ENCODE measurements at regions not wholly inside any gene's neighbourhood (a gene's known extent, or its start where the extent isn't known, plus 50 kb on each side); places are given as distances from the start of the nearest gene placed in this dataset.

DNA sequence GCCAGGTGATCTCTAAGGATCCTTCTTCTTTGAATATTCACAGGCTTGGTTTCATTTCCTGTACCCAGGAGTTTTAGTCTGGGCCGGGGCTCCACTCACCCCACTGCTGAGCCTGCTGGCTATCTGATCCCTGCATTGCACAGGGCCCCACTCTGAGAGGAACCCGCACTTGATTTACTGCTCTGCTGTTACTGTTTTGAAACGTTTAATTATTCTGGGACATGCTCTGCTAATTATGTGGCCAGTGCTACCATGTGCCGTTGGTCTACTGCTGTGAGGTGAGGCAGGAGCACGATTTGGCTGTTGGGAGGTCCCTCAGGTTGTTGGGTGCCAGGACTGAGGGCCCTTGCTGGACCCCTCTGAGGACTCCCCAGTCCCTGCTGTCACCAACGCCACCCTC lies 108.7 kb upstream of the SIRPA start:
- DNase-seq = no peak

DNA sequence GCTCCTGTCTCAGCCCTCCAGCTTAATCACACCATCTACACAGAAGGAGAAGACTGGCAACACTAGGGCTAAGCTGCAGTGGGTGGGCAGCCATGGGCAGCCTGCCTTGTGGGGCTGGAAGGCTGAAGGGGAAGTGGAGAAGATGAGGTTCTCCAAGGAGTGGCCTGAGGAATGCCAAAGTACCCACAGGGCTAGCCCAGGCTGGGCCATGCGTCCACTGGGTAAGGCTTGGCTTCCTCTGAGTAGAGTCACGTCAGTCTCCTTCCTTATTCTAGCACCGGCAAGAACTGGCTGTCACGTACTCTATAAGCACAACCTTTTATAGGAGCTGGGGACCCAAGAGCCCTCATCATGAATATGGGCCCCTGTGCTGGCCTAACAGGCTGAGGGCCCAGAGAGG lies 110.6 kb upstream of the SIRPA start:
- DNase-seq = no peak

DNA sequence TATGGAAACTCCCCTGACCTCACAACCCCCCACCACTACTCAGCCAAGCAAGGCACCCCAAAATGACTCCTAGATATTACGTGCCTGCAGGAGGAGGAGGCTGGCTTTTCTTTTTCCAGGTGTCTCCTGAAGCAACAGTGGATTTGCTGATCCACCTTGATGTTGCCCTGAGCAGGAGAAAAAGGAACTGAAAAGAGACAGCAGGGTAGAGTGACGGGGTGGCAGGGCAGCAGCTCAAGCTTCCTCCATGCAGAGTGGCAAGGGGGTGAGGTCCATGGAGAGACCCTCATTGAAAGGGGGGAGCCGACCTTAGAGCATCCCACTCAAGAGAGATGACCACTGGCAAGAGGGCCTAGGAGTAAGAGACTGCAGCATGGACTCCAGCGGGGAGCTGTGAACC lies 112.0 kb upstream of the SIRPA start:
- DNase-seq = no peak

DNA sequence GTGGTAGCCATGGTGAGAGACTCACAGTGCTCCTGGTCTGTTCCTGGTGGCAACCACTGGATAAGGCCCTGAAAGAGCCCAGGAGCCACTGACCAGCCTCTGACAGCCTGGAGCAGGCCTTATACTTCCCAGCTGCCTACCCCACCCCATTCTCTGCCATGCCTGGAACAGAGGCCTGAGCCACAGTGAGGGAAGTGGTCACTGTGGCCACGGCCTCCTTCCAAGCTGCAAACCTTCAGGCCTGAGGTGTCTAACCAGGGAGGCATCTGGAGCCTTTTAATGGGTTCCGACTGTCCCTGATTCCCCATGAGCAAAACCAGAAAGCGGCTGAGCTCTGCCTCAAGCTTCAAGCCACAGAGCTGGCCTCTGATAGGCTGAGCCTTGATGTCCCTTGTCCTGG lies 113.0 kb upstream of the SIRPA start:
- DNase-seq = no peak

DNA sequence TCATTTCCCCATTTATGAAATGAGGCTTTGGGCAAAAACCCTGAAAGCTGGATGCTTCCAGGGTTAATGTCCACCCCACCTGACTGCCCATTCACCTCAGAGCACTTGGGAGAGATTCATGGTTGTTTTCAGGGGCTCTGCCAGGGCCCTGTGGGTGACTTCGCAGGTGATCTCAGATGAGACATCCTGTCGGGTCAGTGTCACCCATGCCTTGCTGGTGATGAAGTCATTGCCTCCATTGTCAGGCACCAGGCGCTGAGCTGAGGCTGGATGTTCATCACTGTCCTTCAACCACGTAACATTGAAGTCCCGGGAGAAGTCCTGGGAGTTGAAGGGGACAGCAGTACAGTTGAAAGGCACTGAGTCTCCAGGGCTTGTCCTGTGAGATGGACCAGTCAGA lies 115.6 kb upstream of the SIRPA start:
- no peak for DNase-seq

GRCh38 chr20:1778338-1778737 lies 116.9 kb upstream of the SIRPA start:
- DNase-seq = no peak

GRCh38 chr20:1777476-1777820 lies 117.8 kb upstream of the SIRPA start:
- no peak for DNase-seq

GRCh38 chr20:1776681-1777475 lies 118.3 kb upstream of the SIRPA start:
- peak; percentile 89 to 91 for DNase-seq

- no peak for DNase-seq
Measured at GRCh38 chr20:1775117-1775516, 117.5 kb upstream of the SIRPG start.

- DNase-seq = no peak
Measured at GRCh38 chr20:1774479-1774878, 116.9 kb upstream of the SIRPG start.

- DNase-seq = no peak
Measured at GRCh38 chr20:1773816-1774215, 116.2 kb upstream of the SIRPG start.

DNA sequence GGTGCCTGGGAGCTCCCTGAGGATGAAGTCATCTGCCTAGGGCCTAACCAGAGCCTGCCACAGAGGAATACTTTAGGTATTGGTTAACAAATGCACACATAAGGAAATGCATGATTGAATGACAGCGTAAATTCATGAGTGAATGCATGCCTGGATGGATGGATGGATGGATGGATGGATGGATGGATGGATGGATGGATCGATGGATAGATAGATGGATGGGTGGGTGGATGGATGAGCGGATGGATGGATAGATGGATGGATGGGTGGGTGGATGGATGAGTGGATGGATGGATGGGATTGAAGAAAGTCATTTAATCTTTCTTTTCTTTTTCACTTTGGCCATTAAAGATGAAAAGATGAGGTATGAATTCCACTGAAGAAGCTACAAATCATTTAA lies 111.9 kb upstream of the SIRPG start:
- DNase-seq = no peak

DNA sequence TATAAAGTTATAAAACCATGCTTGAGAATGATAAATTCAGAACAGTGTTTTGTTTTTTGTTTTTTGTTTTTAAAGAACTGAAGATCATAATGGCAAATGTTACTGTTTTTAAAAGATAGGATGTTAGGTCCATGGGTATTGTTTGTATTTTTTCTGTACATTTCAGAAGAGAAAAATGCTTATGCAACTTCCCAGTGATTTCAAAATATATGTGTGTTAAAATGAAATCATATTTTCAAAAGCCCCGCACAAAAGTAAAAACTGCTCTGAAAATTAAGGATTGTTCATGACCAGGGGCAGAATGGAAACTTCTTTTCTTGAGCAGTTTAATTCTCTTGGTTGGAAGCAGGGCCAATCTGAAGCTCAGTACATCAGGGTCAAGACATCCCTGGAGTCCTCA lies 109.2 kb upstream of the SIRPG start:
- DNase-seq = no peak

DNA sequence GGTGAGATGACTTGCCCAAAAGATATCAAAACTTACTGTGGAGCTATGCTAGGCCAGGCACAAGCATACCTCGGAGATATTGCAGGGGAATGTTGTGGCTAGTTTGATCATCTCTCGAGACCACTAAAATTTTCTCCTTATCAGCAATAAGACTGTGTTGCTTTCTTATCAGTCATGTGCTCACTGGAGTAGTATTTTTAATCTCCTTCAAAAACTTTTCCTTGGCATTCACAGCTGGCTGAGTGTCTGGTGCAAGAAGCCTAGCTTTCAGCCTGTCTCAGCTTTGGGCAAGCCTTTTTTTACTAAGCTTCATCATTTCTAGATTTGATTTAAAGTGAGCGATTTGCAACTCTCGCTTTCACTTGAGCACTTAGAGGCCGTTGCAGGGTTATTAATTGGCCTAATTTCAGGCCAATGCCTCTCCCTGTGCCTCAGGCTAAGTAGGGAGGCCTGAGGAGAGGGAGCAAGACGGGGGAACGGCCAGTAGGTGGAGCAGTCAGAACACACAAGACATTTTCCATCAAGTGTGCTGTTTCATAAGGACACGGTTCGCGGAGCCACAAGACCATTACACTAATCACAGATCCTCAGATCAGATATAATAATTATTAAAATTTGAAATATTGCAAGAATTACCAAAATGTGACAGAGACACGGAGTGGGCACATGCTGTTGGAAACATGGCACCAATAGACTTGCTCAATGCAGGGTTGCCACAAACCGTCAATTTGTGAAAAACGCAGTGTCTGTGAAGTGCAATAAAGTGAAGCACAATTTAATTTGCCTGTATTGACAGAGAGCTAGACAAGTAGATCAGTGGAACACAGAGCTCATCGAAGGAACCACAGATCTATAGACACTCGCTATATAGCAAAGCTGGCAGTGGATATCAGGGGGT lies 106.8 kb upstream of the SIRPG start:
- DNase-seq = peak; percentile 71 to 74

DNA sequence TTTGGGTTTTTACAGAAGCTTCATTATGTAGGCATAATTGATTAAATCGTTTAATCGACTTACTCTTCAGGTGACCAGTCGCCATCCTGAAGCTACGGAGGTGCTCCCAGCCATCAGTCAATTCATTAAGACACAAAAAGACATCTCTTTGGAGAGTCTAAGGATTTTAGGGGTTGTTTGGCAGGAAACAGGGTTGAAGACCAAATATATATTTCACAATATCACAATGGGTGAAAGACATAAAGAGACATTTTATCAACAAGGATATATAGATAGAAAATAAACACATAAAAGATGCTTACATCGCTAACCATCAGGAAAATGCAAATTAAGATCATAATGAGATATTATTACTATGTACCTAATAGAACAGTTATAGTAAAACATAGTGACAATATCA lies 104.0 kb upstream of the SIRPG start:
- DNase-seq = no peak

DNA sequence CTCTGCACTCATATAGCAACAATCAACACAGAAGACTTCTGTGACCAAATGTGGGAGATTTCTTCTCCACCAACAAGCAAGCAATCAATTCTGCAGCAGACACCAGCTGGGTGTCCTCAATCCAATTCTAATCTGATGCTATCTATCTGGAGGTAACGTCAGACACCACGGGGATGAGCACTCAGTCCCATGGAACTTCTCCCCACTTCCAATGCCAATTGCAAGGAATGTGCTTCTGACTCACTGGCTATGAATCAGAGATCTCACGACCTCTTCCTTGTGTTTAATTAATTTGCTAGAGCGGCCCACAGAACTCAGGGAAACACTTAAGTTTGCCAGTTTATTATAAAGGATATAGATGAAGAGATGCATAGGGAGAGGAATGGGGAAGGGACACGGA lies 103.5 kb upstream of the SIRPG start:
- DNase-seq = no peak

DNA sequence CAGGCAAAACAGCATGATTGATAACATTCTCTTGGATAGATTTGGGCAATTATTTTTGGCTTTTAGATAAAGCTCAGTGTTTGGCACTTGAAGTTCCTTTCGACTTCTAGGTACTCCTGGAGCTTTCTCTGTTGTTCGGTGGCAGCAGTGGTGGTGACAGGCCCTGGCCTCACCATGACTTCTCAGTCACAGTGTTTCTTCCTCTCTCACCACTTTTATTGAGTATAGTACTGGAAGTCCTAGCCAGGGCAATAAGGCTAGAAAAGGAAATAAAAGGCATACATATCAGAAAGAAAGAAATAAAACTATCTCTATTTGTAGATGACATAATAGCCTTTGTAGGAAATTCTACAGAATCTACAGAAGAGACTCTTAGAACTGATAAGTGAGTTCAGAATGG lies 101.2 kb upstream of the SIRPG start:
- no peak for DNase-seq

GRCh38 chr20:1757606-1758512 lies 100.3 kb upstream of the SIRPG start:
- DNase-seq = no peak

GRCh38 chr20:1757072-1757471 lies 99.5 kb upstream of the SIRPG start:
- DNase-seq = no peak

GRCh38 chr20:1754749-1755148 lies 97.2 kb upstream of the SIRPG start:
- DNase-seq = no peak

- no peak for DNase-seq
Measured at GRCh38 chr20:1754306-1754705, 96.7 kb upstream of the SIRPG start.

DNA sequence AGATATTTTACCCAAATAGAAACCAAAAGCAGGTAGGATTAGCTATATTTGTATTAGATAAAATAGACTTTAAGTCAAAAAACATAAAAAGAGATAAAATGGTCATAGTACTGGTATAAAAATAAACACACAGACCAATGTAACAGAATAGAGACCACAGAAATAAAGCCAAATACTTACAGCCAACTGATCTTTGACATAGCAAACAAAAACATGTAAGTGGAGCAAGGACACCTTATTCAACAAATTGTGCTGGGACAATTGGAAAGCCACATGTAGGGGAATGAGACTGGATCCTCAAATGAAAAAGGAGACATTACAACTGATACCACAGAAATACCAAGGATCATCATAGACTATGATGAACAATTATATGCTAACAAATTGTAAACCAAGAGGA lies 94.5 kb upstream of the SIRPG start:
- no peak for DNase-seq

DNA sequence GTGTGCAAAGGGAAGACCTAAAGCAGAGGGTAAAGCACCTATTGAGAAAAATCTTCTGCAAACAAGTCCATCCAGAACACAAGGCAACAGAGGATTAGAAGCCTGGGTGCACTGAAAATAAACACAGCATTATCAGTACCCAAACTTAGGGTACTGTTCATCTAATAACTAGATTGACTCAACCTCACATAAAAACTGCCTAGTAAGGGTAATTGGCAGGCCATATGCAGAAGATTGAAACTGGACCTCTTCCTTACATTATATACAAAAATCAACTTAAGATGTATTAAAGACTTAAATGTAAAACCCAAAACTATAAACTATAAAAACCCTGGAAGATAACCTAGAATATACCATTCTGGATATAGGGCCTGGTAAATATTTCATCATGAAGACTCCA lies 91.2 kb upstream of the SIRPG start:
- no peak for DNase-seq
